Coronary artery (tissue), 2 donors: ENCODE measurements at regions not wholly inside any gene's neighbourhood (a gene's known extent, or its start where the extent isn't known, plus 50 kb on each side); places are given as distances from the start of the nearest gene placed in this dataset.

Experiments
- DNase-seq: peaks from one replicate; pipeline ENCODE4 v3.0.0-alpha.2; 2017; ENCODE audit warnings: low spot score
- H3K27ac ChIP-seq, 2 donors: fragments of 200-600 bp; sonication (generic); one replicate each; pipeline ENCODE4 v1.5.1; 2016 to 2019
- H3K4me3 ChIP-seq: fragments of 200-600 bp; sonication (generic); 2 replicates; pipeline ENCODE4 v1.5.1; 2016; ENCODE audit warnings: mild to moderate bottlenecking, moderate library complexity
- CTCF ChIP-seq: fragments of 200-600 bp; sonication (generic); IDR thresholded peaks from one replicate; pipeline ENCODE4 v1.5.1; 2019; ENCODE audit warnings: antibody characterized with exemption

- DNase-seq: no peak
- H3K27ac ChIP-seq: no peak overlapping the region
- TF ChIP-seq CTCF: no peak
- H3K4me3 ChIP-seq: no peak overlapping the region
Observed at GRCh38 chr4:171674781-171675180, 138.4 kb upstream of the GALNTL6 start.

- DNase-seq: no peak
- TF ChIP-seq CTCF: no peak
- no peak overlapping the region for H3K4me3 ChIP-seq
- H3K27ac ChIP-seq: no peak overlapping the region
Observed at GRCh38 chr4:171668403-171668802, 144.8 kb upstream of the GALNTL6 start.

GRCh38 chr4:171667906-171668305 lies 145.3 kb upstream of the GALNTL6 start:
- DNase-seq: no peak
- no peak for TF ChIP-seq CTCF
- H3K27ac ChIP-seq: no peak overlapping the region
- no peak overlapping the region for H3K4me3 ChIP-seq

GRCh38 chr4:171651071-171651470 lies 162.1 kb upstream of the GALNTL6 start:
- DNase-seq: no peak
- TF ChIP-seq CTCF: no peak
- no peak overlapping the region for H3K27ac ChIP-seq

GRCh38 chr4:171650543-171650942 lies 162.7 kb upstream of the GALNTL6 start:
- Histone ChIP-seq H3K27ac (no peak overlapping the region), H3K4me3 (no peak overlapping the region)
- TF ChIP-seq CTCF: no peak
- DNase-seq: no peak

More at GRCh38 chr4:171651071-171651470, 162.1 kb upstream of the GALNTL6 start:
- H3K4me3 ChIP-seq: no peak overlapping the region

GRCh38 chr4:171648926-171649325 lies 164.3 kb upstream of the GALNTL6 start:
- no peak for TF ChIP-seq CTCF
- H3K27ac ChIP-seq: no peak overlapping the region
- no peak overlapping the region for H3K4me3 ChIP-seq
- DNase-seq: no peak

GRCh38 chr4:171646984-171647383 lies 166.2 kb upstream of the GALNTL6 start:
- TF ChIP-seq CTCF: no peak
- Histone ChIP-seq H3K4me3 (no peak overlapping the region), H3K27ac (no peak overlapping the region)
- DNase-seq: no peak
